ENCODE measurements at regions not wholly inside any gene's neighbourhood (a gene's known extent, or its start where the extent isn't known, plus 50 kb on each side); places are given as distances from the start of the nearest gene placed in this dataset.

- no peaks in the 10 kb centered on the region for H3K4me1 ChIP-seq (replicated peaks in 1 of 2)
- H3K9me3 ChIP-seq (replicated peaks in 1 of 3), result no peaks in the 10 kb centered on the region
- 76 to 84% (median 83%) methylated on average over 8 of the region's 8 CpGs for WGBS, 4 donors
- intact Hi-C loops (cut with DNase I), result no loop called here
- H3K27ac ChIP-seq, result no peak overlapping the region
- no peaks in the 10 kb centered on the region for H3K27me3 ChIP-seq
- H3K4me3 ChIP-seq, result no peak overlapping the region
- TF ChIP-seq CTCF (IDR thresholded peaks at IDR 0.05), result no peak
- DNase-seq, result no peak
- no peaks in the 10 kb centered on the region for H3K36me3 ChIP-seq (replicated peaks in 1 of 2)
These were observed 503.9 kb upstream of the NR2F2 start for GRCh38 chr15:95826412-95827195.

GRCh38 chr15:95829062-95829461, 501.4 kb upstream of the NR2F2 start:
- 82 to 91% (median 89%) methylated on average over 5 of the region's 5 CpGs for WGBS, 4 donors
- H3K9me3 ChIP-seq (replicated peaks in 1 of 3), result no peaks in the 10 kb centered on the region
- intact Hi-C loops (cut with DNase I), result no loop called here
- no peak for DNase-seq
- no peaks in the 10 kb centered on the region for H3K4me1 ChIP-seq (replicated peaks in 1 of 2)
- no peak overlapping the region for H3K4me3 ChIP-seq
- H3K27me3 ChIP-seq, result no peaks in the 10 kb centered on the region
- H3K27ac ChIP-seq, result no peak overlapping the region
- TF ChIP-seq POLR2A (IDR thresholded peaks at IDR 0.05) (no peak), CTCF (IDR thresholded peaks at IDR 0.05) (no peak)
- no peaks in the 10 kb centered on the region for H3K36me3 ChIP-seq (replicated peaks in 1 of 2)

- Histone ChIP-seq H3K9me3 (replicated peaks in 1 of 3) (no peaks in the 10 kb centered on the region), H3K27me3 (no peaks in the 10 kb centered on the region), H3K36me3 (replicated peaks in 1 of 2) (no peaks in the 10 kb centered on the region), H3K27ac (no peak overlapping the region), H3K4me3 (no peak overlapping the region), H3K4me1 (replicated peaks in 1 of 2) (no peaks in the 10 kb centered on the region)
- intact Hi-C loops (cut with DNase I), result no loop called here
- 69 to 83% (median 75%) methylated on average over 4 of the region's 4 CpGs for WGBS, 4 donors
- DNase-seq, result no peak
- TF ChIP-seq CTCF (IDR thresholded peaks at IDR 0.05) (no peak), POLR2A (IDR thresholded peaks at IDR 0.05) (no peak)
These were observed 500.2 kb upstream of the NR2F2 start for GRCh38 chr15:95830281-95830680.

GRCh38 chr15:95832668-95833067, 497.8 kb upstream of the NR2F2 start:
- no peaks in the 10 kb centered on the region for H3K27me3 ChIP-seq
- no peak for DNase-seq
- 78 to 80% (median 79%) methylated on average over 3 of the region's 3 CpGs for WGBS, 4 donors
- H3K4me3 ChIP-seq, result no peak overlapping the region
- H3K4me1 ChIP-seq (replicated peaks in 1 of 2), result no peaks in the 10 kb centered on the region
- intact Hi-C loops (cut with DNase I), result no loop called here
- no peaks in the 10 kb centered on the region for H3K9me3 ChIP-seq (replicated peaks in 1 of 3)
- TF ChIP-seq POLR2A (IDR thresholded peaks at IDR 0.05), result no peak
- no peak for TF ChIP-seq CTCF (IDR thresholded peaks at IDR 0.05)
- no peaks in the 10 kb centered on the region for H3K36me3 ChIP-seq (replicated peaks in 1 of 2)
- no peak overlapping the region for H3K27ac ChIP-seq
